ENCODE measurements at regions not wholly inside any gene's neighbourhood (a gene's known extent, or its start where the extent isn't known, plus 50 kb on each side); places are given as distances from the start of the nearest gene placed in this dataset.

DNA sequence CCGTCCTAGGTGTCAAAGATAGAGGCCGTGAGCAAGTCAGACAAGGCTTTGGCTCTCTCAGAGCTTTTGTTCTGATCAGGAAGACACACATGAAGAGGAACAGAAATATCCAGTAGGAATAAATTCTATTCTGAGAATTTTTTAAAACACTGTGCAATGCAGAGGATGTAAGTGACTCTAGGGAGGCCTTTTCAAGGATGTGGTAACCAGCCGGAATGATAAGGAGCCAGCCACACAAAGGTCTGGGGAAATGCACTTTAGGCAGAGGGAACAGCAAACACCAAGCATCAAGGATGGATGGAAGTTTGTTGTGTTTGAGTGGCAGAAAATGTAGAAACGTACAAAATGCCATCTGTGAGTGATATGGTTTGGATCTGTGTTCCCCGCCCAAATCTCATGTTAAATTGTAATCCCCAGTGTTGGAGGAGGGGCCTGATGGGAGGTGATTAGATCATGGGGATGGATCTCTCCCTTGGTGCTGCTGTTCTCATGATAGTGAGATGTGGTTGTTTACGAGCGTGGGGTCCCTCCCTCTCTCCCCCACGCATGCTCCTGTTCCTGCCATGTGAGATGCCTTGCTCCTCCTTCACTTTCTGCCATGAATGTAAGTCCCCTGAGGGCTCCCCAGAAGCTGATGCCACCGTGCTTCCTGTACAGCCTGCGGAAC, 93.6 kb upstream of the CDYL start:
- no peak overlapping the region for H3K27ac ChIP-seq (ENCODE audit: low read depth, low read length)
- 70 to 78% (median 78%) methylated on average over 10 of the region's 10 CpGs for WGBS, 3 donors

DNA sequence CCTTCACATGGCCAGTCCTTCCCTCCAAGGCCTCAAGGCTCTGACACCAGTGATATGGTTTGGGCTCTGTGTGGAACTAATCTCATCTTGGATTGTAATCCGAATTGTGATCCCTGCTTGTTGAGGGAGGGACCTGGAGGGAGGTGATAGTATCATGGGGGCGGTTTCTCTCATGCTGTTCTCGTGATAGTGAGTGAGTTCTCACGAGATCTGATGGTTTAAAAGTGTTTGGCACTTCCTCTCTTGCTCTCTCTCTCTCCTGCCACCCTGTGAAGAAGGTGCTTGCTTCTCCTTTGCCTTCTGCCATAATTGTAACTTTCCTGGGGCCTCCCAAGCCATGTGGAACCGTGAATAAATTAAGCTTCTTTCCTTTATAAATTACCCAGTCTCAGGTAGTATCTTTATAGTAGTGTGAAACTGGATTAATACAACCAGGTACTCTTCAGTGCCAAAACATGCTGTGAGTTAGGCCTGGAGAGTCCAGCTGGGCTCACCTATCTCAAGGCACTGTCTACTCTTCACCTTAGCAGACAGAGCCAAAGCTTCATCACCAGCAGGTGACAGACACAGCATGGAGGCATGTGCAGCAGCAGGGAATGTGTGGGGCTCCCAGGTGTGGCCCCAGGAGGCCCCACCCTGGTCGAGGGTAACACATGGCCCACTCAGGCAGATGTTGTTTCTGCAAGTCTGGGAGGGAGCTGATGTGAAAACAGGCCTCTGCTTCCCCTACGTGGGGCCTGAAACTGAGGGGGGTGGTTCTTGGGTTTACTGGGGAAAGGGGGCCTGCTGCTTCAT, 97.5 kb upstream of the CDYL start:
- WGBS, 3 donors = 71 to 82% (median 80%) methylated on average over 7 of the region's 7 CpGs
- no peak overlapping the region for H3K27ac ChIP-seq (ENCODE audit: low read depth, low read length)

DNA sequence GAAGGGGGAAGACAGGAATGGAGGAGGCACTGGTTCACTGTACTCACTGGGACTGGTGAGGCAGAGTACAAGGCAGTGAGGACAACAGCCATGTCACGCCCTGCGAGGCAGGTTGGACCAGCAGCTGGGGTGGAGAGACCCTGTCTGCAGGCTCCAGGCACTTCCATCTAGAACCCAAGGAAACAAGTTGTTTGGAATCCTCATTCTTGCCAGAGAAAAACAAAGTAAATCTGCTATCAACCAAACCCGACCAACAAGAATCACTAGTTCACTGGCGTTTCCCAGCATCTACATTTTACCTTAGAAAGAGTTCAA, 98.5 kb upstream of the CDYL start:
- H3K27ac ChIP-seq (ENCODE audit: low read depth, low read length) = no peak overlapping the region
- WGBS, 3 donors = 80 to 83% (median 83%) methylated on average over 4 of the region's 4 CpGs

DNA sequence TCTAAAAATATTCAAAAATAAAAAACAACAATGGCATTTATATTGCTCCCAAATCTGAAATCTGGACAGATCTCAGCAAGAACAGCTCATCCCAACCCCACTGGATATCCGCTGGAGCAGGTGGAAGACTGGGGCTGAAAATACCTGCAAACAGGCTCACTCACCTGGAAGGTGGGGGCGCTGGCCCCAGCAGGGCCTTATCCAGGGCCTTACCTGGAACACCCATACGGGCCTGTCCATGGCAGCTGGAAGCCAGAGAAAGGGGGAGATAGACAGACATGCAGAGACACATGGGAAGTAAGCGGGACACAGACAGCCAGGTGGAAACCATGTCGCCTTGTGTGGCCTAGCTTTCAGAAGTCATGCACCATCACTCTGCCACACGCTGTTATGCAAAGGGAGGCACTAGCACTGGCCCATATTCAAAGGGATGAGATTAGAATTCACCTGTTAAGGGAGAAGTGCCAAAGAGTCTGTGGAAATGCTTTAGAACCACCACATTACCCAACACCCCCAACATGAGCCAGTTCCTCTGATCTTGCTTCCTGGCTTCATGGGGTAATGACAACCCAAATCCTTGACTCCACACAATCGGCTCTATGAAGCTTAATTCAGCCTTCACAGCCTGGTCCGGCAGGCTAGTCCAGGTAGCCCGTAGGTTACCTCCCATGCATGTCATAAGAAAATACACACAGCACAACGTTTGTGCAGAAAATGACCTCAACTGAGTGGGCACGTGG, 99.0 kb upstream of the CDYL start:
- H3K27ac ChIP-seq (ENCODE audit: low read depth, low read length) = no peak overlapping the region
- WGBS, 3 donors = 75 to 89% (median 87%) methylated on average over 11 of the region's 11 CpGs

GRCh38 chr6:4676016-4676415, 100.2 kb upstream of the CDYL start:
- H3K27ac ChIP-seq (ENCODE audit: low read depth, low read length) = no peak overlapping the region
- 78 to 89% (median 89%) methylated on average over 9 of the region's 9 CpGs for WGBS, 3 donors

DNA sequence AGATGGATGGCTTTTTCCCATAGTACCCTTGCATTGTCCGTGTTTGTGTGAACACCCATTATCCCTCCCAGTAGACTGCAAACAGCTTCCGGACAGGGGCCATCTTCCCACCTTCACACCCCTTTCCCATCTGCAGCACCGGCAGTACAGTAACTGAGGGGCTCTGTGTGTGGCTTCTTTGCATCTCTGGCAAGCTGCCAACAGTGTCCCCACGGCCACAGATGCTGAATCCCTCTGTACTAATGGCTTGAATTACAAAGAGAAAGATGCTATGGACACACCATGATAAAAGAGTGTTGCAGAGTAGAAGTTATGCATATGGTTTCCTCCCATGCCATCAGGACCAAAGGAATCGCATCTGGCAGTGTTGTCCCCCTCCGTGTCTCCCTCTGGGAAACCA, 101.1 kb upstream of the CDYL start:
- 60 to 68% (median 63%) methylated on average over 6 of the region's 6 CpGs for WGBS, 3 donors
- H3K27ac ChIP-seq (ENCODE audit: low read depth, low read length) = no peak overlapping the region

- WGBS, 3 donors = 77 to 86% (median 81%) methylated on average over 3 of the region's 3 CpGs
- no peak overlapping the region for H3K27ac ChIP-seq (ENCODE audit: low read depth, low read length)
Measured at GRCh38 chr6:4673861-4674260, 102.3 kb upstream of the CDYL start.

- H3K27ac ChIP-seq (ENCODE audit: low read depth, low read length) = no peak overlapping the region
- 51 to 71% (median 66%) methylated on average over 3 of the region's 3 CpGs for WGBS, 3 donors
Measured at GRCh38 chr6:4672772-4673171, 103.4 kb upstream of the CDYL start.

GRCh38 chr6:4671587-4672115, 104.6 kb upstream of the CDYL start:
- H3K27ac ChIP-seq (ENCODE audit: low read depth, low read length) = no peak overlapping the region
- 81 to 91% (median 89%) methylated on average over 12 to 13 of the region's 13 CpGs for WGBS, 3 donors

- no peak overlapping the region for H3K27ac ChIP-seq (ENCODE audit: low read depth, low read length)
- WGBS, 3 donors = 81 to 93% (median 90%) methylated on average over 2 of the region's 2 CpGs
Measured at GRCh38 chr6:4670824-4671409, 105.3 kb upstream of the CDYL start.

DNA sequence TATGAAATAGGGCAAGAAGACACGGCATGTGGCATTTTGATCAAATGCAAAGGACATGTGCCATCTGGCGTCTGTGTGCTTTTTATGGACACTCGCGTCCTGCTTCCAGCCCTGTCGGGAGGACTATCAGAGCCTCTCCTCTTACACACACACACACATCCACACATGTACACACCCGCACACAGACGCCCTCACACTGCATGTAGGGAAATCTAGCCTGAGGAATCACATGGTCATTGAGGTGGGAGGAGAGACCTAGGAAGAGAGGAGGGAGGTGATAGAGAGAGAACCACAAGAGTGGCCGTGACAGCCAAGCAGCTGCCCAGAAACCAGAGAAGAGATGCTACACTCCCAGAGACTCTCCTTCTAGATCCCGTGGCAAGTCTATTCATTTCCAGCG, 105.9 kb upstream of the CDYL start:
- WGBS, 3 donors = 82 to 95% (median 92%) methylated on average over 10 of the region's 10 CpGs
- H3K27ac ChIP-seq (ENCODE audit: low read depth, low read length) = no peak overlapping the region

DNA sequence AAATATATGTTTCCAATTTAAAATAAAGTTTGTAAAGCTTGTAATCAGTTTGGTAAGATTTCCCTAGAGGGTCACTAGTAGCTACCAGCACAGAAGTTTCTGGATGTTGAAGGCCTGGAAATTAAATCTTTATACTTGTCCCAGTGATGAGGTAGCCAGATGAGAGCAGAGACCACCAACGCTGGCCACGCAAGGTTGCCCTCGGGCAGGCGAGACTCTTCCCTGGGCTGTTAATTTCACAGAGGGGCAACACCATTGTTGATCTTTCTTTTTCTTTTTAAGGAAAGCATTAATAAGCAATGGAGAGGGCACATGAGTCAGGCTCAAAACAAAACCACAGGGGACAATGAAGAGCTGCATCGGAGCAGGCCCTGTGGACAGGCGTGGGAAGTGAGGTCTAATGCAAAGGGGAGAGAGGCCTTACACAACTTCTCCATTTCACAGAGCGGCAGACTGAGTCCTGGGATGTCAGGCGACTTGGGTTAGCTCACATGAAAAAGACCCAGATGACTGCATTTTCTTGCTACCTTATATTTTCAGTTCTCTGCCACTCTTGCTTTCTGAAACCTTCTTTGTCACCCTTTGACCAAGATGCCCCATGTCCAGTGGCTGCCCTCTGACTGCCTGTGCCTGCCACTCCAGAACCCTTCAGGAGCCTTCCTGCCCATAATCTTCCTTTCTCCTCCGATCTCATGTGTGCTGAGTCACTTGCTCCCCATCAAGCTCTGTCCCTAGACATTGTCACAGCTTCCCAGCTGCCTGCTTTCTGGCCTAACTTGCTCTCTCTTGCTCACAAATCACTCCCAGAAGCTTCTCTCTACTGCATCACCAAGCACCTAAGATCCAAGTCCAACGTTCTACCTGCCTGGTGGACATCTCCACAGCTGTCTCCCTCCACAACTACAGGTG, 107.7 kb upstream of the CDYL start:
- 76 to 87% (median 82%) methylated on average over 10 of the region's 10 CpGs for WGBS, 3 donors

GRCh38 chr6:4667591-4667990, 108.6 kb upstream of the CDYL start:
- WGBS, 3 donors = 79 to 91% (median 85%) methylated on average over 2 of the region's 2 CpGs
- H3K27ac ChIP-seq (ENCODE audit: low read depth, low read length) = no peak overlapping the region

More for the DNA sequence above, 107.7 kb upstream of the CDYL start:
- no peak overlapping the region for H3K27ac ChIP-seq (ENCODE audit: low read depth, low read length)

DNA sequence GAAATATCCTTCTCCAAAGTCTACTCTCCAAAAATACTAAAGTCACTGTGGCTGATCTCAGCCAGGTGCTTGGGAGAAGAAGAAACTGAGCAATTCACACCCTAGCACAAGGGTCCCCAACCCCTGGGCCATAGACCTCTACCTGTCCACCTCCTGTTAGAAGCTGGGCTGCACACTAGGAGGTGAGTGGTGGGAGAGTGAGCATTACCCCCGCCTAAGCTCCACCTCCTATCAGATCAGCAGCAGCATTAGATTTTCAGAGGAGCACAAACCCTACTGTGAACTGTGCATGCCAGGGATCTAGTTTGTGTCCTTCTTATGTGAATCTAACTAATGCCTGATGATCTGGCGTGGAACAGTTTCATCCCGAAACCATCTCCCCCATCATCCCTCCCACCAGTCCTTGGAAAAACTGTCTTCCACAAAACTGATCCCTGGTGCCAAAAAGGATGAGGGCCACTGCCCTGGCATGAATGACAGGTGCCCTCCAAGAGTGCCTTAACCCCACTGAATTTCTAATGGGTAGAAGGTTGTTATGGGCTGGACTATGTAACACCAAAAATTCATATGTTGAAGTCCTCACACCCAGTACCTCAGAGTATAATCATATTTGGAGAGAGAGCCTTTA, 109.2 kb upstream of the CDYL start:
- 85 to 100% (median 97%) methylated on average over 3 of the region's 3 CpGs for WGBS, 3 donors
- H3K27ac ChIP-seq (ENCODE audit: low read depth, low read length) = no peak overlapping the region

DNA sequence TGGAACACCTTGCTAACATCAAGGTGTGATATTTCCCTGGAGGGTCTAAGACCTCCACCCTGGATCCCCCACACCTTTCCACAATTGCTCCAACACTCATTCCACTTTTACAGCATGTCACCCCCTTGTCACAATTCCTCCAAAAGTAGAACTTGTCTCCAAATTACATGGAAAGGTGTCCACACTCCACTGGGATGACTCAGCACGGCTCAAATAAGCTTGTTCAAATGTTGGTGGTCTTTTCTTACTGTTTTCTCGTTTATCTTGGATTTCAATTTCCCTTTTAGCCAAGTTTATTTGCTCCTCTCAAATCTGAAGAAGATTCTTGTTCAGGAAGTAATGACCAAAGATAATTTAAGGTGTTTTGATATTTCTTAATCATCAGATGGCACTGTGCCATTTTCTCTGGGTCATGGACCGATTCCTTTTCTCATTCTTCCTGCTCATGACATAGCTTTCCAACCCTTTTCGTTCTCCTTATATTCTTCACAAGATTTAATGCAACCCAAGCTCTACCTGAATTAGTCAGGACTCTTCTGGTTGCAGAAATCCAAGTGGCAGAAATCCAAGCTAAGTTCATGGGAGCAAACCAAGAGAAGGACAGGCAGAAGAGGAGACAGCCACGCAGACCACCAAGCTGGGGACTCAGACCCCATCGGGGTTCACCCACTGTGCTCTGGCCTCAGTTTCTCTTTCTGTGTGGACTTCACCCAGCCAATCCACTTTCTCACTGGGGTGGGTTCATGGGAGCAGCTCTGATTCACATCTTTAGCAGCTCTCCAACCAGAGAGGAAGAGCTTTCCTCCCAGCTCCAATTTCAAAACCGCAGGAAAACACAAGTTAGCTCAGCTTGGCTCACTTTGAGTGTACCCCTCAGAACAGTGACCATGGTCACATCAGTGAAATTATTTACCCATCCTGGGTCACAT, 110.5 kb upstream of the CDYL start:
- no peak overlapping the region for H3K27ac ChIP-seq (ENCODE audit: low read depth, low read length)
- 62 to 78% (median 76%) methylated on average over 7 of the region's 7 CpGs for WGBS, 3 donors

DNA sequence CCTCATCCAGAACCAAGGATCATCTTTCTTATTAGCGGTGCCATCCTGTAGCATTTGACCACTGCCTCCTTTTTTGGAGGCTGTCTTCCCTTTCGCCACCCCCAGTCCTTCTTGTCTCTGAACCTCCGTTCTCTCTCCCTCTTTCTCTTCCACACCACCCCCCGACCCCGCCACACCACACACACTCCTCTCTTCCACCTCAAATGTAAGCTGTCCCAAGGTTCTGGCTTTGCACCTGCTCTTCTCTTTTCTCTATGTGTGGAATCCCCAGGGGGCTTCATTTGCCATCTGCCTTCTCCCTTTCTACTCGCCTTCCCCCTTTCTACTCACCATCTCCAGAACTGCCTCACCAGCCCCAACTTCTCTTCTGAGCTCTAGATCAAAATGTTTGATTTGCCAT, 111.3 kb upstream of the CDYL start:
- no peak overlapping the region for H3K27ac ChIP-seq (ENCODE audit: low read depth, low read length)

More for the DNA sequence above, 111.3 kb upstream of the CDYL start:
- 87 to 96% (median 93%) methylated on average over 6 of the region's 6 CpGs for WGBS, 3 donors
